ENCODE measurements at regions not wholly inside any gene's neighbourhood (a gene's known extent, or its start where the extent isn't known, plus 50 kb on each side); places are given as distances from the start of the nearest gene placed in this dataset.

DNA sequence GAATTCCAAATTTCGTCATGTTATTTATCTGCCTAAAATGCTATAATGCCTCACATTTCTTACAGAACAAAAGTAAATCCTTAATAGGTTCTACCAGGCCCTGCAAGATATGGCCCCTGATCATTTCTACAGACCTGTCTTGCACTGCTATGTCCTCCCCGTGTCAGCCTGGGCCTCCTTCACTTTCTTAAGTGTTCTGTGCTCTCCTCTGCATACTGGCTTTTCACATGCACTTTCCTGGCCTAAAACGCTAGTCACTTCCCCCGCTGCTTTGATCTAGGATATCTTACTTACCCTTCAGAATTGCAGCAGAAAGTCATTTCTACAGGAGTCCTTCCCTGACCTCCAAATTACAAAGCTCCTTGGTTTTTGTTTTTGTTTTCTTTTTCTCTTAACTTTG lies 551.3 kb downstream of the NSUN3 start:
- no peaks in the 10 kb centered on the region for H4K20me1 ChIP-seq (ENCODE audit: insufficient read depth, low read length)
- H3K79me2 ChIP-seq (ENCODE audit: insufficient read depth, low read length) = no peaks in the 10 kb centered on the region
- H3K9me3 ChIP-seq (ENCODE audit: low read length) = no peaks in the 10 kb centered on the region
- H3K9me2 ChIP-seq (ENCODE audit: low read depth, low read length) = no peaks in the 10 kb centered on the region
- H3K36me3 ChIP-seq (ENCODE audit: insufficient read depth, low read length) = no peaks in the 10 kb centered on the region
- H3K4me3 ChIP-seq (ENCODE audit: low read depth, low read length, poor library complexity, severe bottlenecking) = no peak overlapping the region
- H2AFZ ChIP-seq (ENCODE audit: low read length) = no peak overlapping the region
- H3K9ac ChIP-seq (ENCODE audit: low read length) = no peak overlapping the region
- H3K27me3 ChIP-seq (ENCODE audit: insufficient read depth, low read length) = no peaks in the 10 kb centered on the region
- H3K27ac ChIP-seq (ENCODE audit: low read depth, low read length, poor library complexity, severe bottlenecking) = no peak overlapping the region
- no peaks in the 10 kb centered on the region for H3K4me1 ChIP-seq (ENCODE audit: insufficient read depth, low read length, severe bottlenecking)
- no peak overlapping the region for H3K4me2 ChIP-seq (ENCODE audit: low read length)
- no peaks in the 10 kb centered on the region for H3F3A ChIP-seq (ENCODE audit: insufficient read depth, low read length)
- TF ChIP-seq EZH2 (IDR thresholded peaks at IDR 0.05; ENCODE audit: borderline replicate concordance, low read length) = no peak
- TF ChIP-seq, protein P1, sequence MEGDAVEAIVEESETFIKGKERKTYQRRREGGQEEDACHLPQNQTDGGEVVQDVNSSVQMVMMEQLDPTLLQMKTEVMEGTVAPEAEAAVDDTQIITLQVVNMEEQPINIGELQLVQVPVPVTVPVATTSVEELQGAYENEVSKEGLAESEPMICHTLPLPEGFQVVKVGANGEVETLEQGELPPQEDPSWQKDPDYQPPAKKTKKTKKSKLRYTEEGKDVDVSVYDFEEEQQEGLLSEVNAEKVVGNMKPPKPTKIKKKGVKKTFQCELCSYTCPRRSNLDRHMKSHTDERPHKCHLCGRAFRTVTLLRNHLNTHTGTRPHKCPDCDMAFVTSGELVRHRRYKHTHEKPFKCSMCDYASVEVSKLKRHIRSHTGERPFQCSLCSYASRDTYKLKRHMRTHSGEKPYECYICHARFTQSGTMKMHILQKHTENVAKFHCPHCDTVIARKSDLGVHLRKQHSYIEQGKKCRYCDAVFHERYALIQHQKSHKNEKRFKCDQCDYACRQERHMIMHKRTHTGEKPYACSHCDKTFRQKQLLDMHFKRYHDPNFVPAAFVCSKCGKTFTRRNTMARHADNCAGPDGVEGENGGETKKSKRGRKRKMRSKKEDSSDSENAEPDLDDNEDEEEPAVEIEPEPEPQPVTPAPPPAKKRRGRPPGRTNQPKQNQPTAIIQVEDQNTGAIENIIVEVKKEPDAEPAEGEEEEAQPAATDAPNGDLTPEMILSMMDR (IDR thresholded peaks at IDR 0.05; ENCODE audit: low read length) = no peak

DNA sequence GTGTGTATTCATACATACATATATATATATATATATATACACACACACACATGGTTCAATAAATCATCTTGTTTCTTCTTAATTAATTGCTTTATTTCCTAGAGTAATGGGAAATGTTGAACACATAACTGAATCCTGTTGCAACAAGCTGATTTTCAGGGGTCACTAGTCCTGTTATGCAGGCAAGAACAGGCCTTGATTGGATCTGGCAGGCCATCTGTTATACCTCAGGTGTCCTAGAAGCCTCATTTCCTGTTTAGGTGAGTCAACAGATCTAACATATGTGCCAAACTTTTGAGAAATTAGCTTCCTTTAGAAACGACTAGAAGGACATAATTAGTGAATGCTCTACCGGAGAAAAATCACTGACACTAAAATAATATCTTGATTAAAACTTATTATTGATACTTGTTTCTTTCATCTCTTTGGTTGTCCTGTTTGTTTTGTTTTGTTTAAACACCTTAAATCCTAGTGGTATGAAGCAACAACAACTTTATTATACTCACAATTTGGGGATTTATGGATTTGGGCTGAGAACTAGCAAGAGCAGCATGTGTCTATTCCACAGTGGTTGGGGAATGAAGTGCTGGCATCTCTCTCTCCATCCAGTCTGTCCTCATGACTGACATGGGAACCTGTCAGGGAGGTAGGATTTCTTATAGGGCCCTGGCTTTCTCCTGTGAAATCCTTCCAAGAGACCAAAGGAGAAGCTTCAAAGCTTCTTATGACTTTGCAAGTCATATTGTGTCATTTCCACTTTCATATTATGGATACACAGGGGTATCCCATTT lies 552.6 kb downstream of the NSUN3 start:
- no peaks in the 10 kb centered on the region for H4K20me1 ChIP-seq (ENCODE audit: insufficient read depth, low read length)
- H3K4me2 ChIP-seq (ENCODE audit: low read length) = no peak overlapping the region
- no peak for TF ChIP-seq EZH2 (IDR thresholded peaks at IDR 0.05; ENCODE audit: borderline replicate concordance, low read length)
- TF ChIP-seq, protein P1 (IDR thresholded peaks at IDR 0.05; ENCODE audit: low read length) = no peak
- H3F3A ChIP-seq (ENCODE audit: insufficient read depth, low read length) = no peaks in the 10 kb centered on the region
- H3K9me3 ChIP-seq (ENCODE audit: low read length) = no peaks in the 10 kb centered on the region
- no peaks in the 10 kb centered on the region for H3K27me3 ChIP-seq (ENCODE audit: insufficient read depth, low read length)
- H3K9me2 ChIP-seq (ENCODE audit: low read depth, low read length) = no peaks in the 10 kb centered on the region
- H3K4me1 ChIP-seq (ENCODE audit: insufficient read depth, low read length, severe bottlenecking) = no peaks in the 10 kb centered on the region
- H3K36me3 ChIP-seq (ENCODE audit: insufficient read depth, low read length) = no peaks in the 10 kb centered on the region
- H3K79me2 ChIP-seq (ENCODE audit: insufficient read depth, low read length) = no peaks in the 10 kb centered on the region
- no peak overlapping the region for H3K27ac ChIP-seq (ENCODE audit: low read depth, low read length, poor library complexity, severe bottlenecking)
- H3K4me3 ChIP-seq (ENCODE audit: low read depth, low read length, poor library complexity, severe bottlenecking) = no peak overlapping the region
- no peak overlapping the region for H3K9ac ChIP-seq (ENCODE audit: low read length)
- H2AFZ ChIP-seq (ENCODE audit: low read length) = no peak overlapping the region

DNA sequence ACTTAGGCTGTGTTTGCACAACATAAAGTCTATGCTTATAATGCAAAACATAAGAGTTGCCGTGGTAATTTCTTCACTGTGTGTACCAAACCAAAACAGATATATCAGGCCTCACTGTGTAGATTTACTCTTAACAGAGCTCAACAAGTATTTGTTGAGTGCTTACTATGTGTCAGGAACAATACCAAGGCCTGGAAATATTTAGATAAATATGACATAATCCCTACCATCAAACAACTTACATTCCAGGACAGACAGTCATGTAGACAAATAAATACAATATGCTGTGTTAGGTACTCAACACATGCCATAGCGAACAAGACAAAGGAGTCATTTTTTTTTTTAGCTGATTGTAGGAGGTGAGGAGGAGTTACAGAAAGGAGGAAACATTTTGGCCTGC lies 554.0 kb downstream of the NSUN3 start:
- Histone ChIP-seq H3F3A (ENCODE audit: insufficient read depth, low read length) (no peaks in the 10 kb centered on the region), H3K4me1 (ENCODE audit: insufficient read depth, low read length, severe bottlenecking) (no peaks in the 10 kb centered on the region), H3K27ac (ENCODE audit: low read depth, low read length, poor library complexity, severe bottlenecking) (no peak overlapping the region), H3K9me3 (ENCODE audit: low read length) (no peaks in the 10 kb centered on the region), H3K36me3 (ENCODE audit: insufficient read depth, low read length) (no peaks in the 10 kb centered on the region), H3K4me3 (ENCODE audit: low read depth, low read length, poor library complexity, severe bottlenecking) (no peak overlapping the region), H2AFZ (ENCODE audit: low read length) (no peak overlapping the region), H3K79me2 (ENCODE audit: insufficient read depth, low read length) (no peaks in the 10 kb centered on the region), H4K20me1 (ENCODE audit: insufficient read depth, low read length) (no peaks in the 10 kb centered on the region), H3K9me2 (ENCODE audit: low read depth, low read length) (no peaks in the 10 kb centered on the region), H3K4me2 (ENCODE audit: low read length) (no peak overlapping the region), H3K27me3 (ENCODE audit: insufficient read depth, low read length) (no peaks in the 10 kb centered on the region), H3K9ac (ENCODE audit: low read length) (no peak overlapping the region)
- TF ChIP-seq, protein P1 (IDR thresholded peaks at IDR 0.05; ENCODE audit: low read length) = no peak
- TF ChIP-seq EZH2 (IDR thresholded peaks at IDR 0.05; ENCODE audit: borderline replicate concordance, low read length) = no peak
